ENCODE measurements at regions not wholly inside any gene's neighbourhood (a gene's known extent, or its start where the extent isn't known, plus 50 kb on each side); places are given as distances from the start of the nearest gene placed in this dataset.
"Not testable (repeated sequence)": the region's sequence is repeated elsewhere in the genome, so short reads cannot be mapped to it uniquely, and the experiment has no call there.

DNA sequence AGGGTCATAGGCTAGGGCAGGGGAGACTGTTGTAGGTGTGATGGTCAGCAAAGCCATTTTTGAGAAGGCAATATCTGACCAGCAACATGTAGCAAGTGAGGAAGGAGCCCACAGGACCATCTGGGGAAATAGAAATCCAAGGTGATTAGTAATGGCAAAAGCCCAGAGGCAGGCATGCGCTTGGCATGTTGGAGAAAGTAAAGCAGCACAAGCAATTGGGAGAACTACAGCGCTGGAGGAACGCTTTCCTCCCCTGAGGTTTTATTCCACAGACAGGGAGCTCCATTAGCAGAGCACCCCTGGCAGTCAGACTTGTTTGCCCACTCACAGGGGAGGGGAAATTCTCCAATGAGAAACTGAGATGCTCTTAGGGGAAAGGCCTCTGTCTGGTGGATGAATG is 54.8 kb upstream of the FOXB2 start:
- H3K36me3 ChIP-seq: no peaks in the 10 kb centered on the region
- TF ChIP-seq, protein P1, sequence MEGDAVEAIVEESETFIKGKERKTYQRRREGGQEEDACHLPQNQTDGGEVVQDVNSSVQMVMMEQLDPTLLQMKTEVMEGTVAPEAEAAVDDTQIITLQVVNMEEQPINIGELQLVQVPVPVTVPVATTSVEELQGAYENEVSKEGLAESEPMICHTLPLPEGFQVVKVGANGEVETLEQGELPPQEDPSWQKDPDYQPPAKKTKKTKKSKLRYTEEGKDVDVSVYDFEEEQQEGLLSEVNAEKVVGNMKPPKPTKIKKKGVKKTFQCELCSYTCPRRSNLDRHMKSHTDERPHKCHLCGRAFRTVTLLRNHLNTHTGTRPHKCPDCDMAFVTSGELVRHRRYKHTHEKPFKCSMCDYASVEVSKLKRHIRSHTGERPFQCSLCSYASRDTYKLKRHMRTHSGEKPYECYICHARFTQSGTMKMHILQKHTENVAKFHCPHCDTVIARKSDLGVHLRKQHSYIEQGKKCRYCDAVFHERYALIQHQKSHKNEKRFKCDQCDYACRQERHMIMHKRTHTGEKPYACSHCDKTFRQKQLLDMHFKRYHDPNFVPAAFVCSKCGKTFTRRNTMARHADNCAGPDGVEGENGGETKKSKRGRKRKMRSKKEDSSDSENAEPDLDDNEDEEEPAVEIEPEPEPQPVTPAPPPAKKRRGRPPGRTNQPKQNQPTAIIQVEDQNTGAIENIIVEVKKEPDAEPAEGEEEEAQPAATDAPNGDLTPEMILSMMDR (IDR thresholded peaks at IDR 0.05): no peak
- no peak for TF ChIP-seq POLR2A (IDR thresholded peaks at IDR 0.05)
- no peaks in the 10 kb centered on the region for H3K9me3 ChIP-seq
- intact Hi-C loops (cut with DNase I): no loop called here
- H3K4me3 ChIP-seq: no peak overlapping the region
- WGBS (ENCODE audit: insufficient coverage, low coverage, low lambda C conversion rate, missing lambda C conversion rate): 73% methylated on average over 3 of the region's 3 CpGs
- H3K27me3 ChIP-seq: no peaks in the 10 kb centered on the region
- no peak for DNase-seq
- H3K4me1 ChIP-seq: no peaks in the 10 kb centered on the region
- no peak overlapping the region for H3K27ac ChIP-seq
- ATAC-seq: no peak

DNA sequence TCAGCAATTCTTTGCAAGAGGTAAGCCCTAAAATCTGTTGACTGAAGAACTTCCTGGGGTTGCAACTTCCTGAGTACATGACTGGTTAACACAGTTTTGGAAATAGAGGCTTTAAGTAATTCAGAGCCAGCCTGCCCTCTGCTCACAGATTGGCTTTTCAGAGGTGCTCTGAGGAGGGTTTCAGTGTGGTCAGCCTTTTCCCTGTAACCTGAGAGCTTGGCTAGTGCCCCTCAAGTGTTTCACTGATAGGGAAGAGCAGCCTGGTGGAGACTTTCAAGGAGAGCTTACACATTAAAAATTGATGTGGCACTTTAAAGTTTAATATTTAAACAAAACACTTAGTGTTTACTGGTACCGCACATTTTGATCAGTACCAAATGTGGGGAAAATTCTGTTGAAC is 56.7 kb upstream of the FOXB2 start:
- intact Hi-C loops (cut with DNase I): no loop called here
- ATAC-seq: no peak
- TF ChIP-seq, protein P1 (IDR thresholded peaks at IDR 0.05): no peak
- TF ChIP-seq POLR2A (IDR thresholded peaks at IDR 0.05): no peak
- no peaks in the 10 kb centered on the region for H3K27me3 ChIP-seq
- H3K4me3 ChIP-seq: no peak overlapping the region
- no peaks in the 10 kb centered on the region for H3K36me3 ChIP-seq
- no peak for DNase-seq
- no peaks in the 10 kb centered on the region for H3K4me1 ChIP-seq
- 69% methylated on average over 1 of the region's 1 CpG for WGBS (ENCODE audit: insufficient coverage, low coverage, low lambda C conversion rate, missing lambda C conversion rate)
- H3K9me3 ChIP-seq: no peaks in the 10 kb centered on the region
- no peak overlapping the region for H3K27ac ChIP-seq

DNA sequence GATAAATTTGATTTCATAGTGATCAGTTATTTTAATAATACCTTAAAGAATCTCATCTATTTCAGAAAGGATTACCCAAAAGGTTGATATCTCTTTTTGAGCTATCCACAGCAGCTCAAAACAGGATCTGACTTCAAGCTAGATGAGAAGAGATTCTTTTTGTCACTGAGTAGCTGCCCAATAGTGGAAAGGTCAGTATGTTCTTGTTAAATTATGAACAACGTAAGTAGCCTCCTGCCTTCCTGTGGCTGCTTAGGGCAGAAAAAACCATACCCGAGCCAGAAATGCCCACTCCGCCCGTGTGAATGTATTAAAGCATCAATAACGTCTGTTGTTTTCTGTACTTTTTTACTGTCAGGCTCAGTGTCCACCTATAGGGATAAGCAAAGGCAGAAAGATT is 51.3 kb upstream of the PRUNE2 start:
- intact Hi-C loops (cut with DNase I): no loop called here
- Histone ChIP-seq H3K36me3 (no peaks in the 10 kb centered on the region), H3K4me1 (no peaks in the 10 kb centered on the region), H3K9me3 (no peaks in the 10 kb centered on the region), H3K27ac (no peak overlapping the region), H3K4me3 (no peak overlapping the region), H3K27me3 (no peaks in the 10 kb centered on the region)
- DNase-seq (no peak), ATAC-seq (peak in 2 of 4 donors; percentile 70 to 81)
- 44% methylated on average over 5 of the region's 5 CpGs for WGBS (ENCODE audit: insufficient coverage, low coverage, low lambda C conversion rate, missing lambda C conversion rate)
- TF ChIP-seq POLR2A (IDR thresholded peaks at IDR 0.05): no peak
- TF ChIP-seq, protein P1 (IDR thresholded peaks at IDR 0.05): no peak

DNA sequence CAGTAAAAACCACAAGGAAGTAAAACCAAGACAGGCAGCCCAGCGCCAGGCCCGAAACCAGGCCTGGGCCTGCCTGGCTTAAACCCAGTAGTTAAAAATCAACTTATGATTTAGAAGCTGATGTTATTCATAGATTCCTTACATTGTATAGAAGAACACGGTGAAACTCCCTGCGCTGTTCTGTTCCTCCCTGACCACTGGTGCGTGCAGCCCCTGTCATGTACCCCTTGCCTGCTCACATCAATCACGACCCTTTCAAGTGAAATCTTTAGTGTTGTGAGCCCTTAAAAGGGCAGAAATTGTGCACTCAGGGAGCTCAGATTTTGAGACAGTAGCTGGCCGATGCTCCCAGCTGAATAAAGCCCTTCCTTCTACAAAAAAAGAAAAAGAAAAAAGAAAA is 50.5 kb upstream of the PRUNE2 start:
- DNase-seq, H3K36me3 ChIP-seq: not testable (repeated sequence)
- 63% methylated on average over 7 of the region's 7 CpGs for WGBS (ENCODE audit: insufficient coverage, low coverage, low lambda C conversion rate, missing lambda C conversion rate)

More for the DNA sequence above, 50.5 kb upstream of the PRUNE2 start:
- ATAC-seq; H3K4me3 ChIP-seq; H3K27ac ChIP-seq; intact Hi-C loops (cut with DNase I); H3K9me3 ChIP-seq; H3K4me1 ChIP-seq; H3K27me3 ChIP-seq: not testable (repeated sequence)
